ENCODE measurements at regions not wholly inside any gene's neighbourhood (a gene's known extent, or its start where the extent isn't known, plus 50 kb on each side); places are given as distances from the start of the nearest gene placed in this dataset.

DNA sequence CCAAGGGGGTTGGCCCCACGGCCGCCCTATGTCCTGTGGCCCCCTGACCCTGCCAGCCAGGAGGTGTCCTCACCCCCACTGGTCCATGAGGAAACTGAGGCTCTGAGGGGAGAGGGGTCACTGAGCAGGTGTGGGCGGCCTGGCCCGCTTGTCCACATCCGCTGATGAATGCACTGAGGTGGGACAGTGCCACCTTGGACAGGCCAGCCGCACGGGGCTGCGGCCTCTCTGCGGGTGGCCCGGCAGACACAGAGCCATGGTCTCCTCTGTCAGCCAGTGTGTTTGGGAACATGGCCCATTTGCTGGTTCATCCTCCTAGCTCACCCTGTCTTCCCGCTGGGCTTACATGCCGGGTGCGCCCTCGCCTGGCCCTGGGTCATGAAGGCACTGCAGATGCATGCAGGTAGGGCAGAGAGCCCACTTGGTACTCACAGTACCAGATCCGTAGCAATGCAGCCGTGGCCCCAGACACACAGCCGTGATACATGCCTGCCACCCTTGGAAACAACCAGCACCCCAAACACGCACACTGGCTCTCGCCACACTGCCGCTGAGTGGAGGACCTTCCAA lies 93.9 kb downstream of the ENGASE start:
- TF ChIP-seq EZH2phosphoT487 (IDR thresholded peaks at IDR 0.05; ENCODE audit: insufficient read depth, low read depth) (no peak), EZH2 (IDR thresholded peaks at IDR 0.05; ENCODE audit: insufficient read depth, poor library complexity, severe bottlenecking) (no peak)

Data from GM23248 (cell line).